ENCODE measurements at regions not wholly inside any gene's neighbourhood (a gene's known extent, or its start where the extent isn't known, plus 50 kb on each side); places are given as distances from the start of the nearest gene placed in this dataset.

DNA sequence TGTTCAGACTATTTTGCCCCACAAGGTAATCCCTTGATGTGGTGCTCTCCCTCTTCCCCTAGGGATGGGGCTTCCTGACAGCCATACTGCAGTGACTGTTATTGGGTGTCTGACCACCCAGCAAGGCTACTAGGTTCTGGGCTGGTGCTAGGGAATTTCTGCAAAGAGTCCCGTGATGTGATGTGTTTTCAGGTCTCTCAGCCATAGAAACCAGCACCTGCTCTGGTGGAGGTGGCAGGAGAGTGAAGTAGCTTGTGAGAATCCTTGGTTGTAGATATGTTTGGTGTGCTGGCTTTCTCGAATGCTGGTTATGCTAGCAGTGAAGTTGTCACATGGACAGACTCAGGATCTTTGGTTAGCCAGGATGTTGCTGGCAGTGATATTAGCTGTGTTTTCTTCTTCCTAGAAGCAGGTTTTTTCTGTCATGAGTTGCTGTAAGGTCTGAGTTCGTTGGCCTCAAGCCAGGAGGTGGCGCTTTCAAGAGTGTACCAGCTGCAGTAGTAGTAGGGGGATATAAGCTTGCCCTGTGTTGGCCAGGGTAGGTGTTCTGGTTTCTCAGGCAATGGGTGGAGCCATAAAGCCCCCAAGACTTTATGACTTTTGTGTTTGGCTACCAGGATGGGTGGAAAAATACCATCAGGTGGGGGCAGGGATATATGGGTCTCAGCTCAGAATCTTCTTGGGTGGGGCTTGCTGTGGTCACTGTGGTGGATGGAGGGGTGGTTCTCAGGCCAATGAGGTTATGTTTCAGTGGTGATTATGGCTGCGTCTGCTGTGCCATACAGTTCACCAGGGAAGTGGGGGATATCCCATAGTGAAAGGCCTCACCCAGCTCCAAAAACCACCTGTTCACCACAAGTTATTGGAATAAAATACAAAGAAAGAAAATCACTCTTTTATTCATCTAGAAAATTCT is 1112.3 kb downstream of the KCNT2 start:
- no peak for DNase-seq

DNA sequence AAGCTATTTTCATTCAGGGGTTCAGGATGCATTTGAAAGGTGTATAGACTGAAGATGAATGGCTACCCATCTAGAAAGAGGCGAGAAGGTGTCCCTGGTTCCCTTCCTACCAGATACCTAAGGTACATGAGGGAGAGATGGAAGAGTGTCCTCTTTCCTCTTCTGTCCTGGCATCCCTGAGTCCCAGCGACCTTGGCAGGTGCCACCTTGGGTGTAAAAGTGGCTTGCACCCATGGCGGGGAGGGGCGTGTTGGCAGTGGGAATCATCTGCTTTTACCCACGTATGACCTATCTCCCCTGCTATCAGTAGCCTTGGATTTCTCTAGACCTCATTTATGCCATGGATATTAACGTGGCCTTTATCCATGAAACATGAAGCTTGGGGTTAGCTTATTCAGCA is 1126.1 kb downstream of the KCNT2 start:
- DNase-seq: no peak

DNA sequence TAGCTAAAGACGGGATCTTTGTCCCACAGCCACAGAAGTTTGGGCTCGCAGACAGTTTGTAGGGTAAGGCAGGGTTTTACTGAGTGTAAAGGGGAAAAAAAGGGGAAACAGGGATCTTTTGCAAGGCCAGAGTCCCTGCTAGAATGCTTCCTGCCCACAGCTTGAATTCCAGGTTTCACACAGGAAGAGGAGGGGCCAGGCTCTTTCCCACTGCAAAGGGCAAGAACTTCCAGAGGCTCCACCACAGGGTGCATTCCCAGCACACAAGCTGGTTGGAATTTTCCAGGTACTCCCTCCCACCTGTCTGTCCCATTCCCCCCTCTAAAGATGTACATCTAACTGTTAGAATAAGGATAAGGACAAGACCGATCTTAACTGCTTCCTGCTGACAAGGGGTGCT is 1126.9 kb downstream of the KCNT2 start:
- no peak for DNase-seq

DNA sequence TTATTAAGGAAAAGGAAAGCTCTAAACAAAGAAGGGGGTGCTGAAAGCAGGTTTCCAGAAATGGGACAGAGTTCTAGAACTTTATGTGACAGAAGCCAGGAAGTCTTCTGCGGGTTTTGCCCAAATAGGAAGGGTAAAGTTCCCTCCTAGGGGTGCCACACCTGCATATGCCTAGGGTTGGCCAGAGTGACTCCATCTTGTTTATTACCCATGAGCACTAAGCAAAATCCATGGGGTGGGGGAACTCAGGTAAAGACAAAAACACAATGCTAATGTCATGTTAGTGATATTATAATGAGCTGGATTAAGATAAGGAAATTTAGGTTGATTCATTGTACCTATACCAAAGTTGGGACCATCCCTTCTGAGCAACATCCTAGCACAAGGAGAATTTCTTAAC is 1132.7 kb downstream of the KCNT2 start:
- DNase-seq: no peak

DNA sequence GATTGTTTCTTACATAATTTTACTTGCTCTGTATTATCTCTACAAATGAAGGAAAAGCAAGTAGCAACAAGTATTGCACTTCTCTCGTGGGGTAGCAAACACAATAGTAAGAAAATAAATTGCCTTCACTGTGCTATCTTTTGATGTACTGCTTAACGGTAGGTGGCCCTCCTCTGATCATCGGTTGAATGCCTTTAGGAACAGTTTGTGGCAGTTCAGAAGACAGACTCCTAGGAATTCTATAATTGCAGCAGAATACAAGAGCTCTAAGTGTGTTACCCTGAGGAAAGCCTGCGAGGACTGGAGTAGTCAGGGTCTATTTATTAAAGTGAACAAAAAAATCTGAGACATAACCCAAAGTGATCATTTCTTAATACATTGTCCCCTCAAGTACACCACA is 1135.9 kb downstream of the KCNT2 start:
- no peak for DNase-seq

DNA sequence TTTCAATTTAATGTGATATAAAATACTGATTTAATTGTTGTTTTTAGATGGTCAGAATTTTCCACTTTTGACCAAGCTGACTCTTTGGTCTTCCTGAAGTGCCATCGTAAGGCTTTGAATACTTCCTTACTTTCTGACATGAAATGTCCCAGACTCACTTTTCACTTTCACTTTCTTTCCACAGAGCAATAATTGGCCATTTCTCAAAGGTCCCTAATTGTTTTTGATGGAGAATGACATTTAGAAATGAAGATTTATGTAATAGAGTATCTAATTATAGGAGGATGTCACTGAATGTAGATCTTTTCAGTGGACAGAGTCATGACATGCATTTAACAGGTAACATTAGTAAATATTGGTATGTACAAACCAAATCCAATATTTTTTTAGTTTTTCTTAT is 1141.6 kb downstream of the KCNT2 start:
- no peak for DNase-seq

DNA sequence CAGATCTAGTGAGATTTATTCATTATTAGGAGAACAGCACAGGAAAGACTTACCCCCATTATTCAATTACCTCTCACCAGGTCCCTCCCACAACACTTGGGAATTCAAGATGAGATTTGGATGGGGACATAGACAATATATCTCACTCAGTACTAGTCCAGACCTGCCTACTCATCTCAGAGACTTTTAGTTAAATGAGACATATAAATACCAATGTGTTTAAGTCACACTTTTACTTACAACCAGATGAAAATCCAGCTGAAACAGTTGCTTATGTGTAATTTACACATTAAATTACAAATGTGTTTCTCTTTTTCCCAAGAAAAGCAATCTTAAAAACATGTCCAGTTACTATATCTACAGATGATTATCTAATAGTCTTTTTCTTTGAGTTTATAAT is 1145.6 kb downstream of the KCNT2 start:
- DNase-seq: no peak

DNA sequence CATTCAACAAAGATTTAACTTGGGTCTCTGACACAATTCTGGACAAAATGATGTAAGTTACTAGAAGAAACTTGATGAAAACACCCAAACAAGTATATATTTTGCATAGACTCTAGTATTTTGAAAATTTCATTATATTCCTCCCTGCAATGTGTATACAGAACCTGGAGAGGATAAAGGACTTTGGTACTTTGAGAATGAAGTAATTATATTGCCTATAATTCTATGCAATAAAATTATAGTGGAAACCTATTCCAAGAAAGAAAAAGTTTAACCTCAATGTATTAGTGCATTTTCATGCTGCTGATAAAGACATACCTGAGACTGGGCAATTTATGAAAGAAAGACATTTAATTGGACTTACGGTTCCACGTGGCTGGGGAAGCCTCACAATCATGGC is 1146.1 kb downstream of the KCNT2 start:
- DNase-seq: no peak

DNA sequence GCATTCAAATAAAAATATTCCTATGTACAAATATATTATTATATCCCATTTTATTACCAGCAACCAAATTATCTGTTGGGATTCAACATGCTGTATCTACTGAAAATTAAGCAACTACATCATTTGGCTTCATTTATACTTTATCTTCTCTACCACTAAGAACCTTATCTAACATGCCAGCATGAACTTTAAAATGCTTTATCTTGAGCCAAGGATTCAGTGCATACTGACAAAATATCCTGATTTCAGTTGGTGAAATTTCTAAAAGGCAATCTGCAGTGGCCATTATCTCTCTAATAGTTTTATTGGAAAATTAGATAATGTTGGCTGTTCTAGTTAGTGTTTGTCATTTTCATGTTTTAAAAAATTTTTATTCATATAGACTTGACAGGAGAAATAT is 1149.9 kb downstream of the KCNT2 start:
- DNase-seq: no peak

DNA sequence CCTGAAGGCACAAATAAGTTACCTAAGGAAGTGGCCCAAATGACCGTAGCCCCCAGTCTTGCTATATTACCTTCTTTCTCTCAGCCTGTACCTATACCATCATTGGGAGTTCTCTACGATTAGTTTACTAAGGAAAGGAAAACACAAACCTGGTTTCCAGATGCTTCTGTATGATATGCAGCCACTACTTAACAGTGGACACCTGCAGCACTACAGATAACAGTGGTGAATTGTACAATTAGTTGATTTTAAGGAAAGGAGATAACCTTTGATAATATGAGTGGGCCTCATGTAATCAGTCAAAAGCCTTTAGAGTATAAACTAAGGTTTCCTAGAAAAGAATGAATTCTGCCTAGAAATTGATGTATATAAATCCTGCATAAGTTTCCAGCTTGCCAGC is 1157.4 kb downstream of the KCNT2 start:
- no peak for DNase-seq

DNA sequence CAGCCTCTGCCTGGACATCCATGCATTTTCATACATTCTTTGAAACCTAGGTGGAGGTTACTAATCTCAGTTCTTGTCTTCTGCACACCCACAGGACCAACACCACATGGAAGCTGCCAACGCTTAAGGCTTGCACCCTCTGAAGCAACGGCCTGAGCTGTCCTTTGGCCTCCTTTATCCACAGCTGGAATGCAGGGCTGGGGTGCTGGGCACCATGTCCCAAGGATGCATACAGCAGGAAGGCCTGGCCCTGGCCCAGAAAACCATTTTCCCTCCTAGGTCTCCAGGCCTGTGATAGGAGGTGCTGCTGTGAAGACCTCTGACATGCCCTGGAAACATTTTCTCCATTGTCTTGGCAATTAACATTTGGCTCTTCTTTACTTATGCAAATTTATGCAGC is 1168.6 kb downstream of the KCNT2 start:
- no peak for DNase-seq

DNA sequence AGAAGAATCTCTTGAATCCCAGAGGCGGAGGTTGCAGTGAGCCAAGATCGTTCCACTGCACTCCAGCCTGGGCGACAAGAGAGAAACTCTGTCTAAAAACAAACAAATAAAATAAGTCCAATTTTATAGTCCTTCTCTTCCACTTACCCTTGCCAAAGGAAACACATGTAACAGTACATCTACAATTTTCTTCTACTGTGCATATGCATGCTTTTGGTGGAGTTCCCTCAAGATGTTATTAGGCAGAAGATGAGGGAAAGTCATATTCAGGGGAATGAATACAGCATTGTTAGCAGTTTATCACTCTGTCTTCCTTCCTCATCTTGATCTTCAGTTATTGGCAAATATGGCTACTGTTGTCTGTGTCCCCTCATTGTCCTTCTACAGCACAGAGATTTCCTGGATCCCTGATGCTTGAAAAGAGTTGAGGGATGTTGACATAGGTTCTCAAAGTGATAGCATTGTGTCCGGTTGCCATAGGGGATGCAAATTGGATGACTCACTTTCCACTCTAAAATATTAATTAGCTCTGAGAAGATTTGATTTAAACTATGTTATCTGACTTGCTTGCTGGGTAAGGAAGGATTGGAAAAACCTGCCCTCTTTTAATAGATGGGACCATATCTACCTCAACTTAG is 1173.6 kb downstream of the KCNT2 start:
- no peak for DNase-seq

DNA sequence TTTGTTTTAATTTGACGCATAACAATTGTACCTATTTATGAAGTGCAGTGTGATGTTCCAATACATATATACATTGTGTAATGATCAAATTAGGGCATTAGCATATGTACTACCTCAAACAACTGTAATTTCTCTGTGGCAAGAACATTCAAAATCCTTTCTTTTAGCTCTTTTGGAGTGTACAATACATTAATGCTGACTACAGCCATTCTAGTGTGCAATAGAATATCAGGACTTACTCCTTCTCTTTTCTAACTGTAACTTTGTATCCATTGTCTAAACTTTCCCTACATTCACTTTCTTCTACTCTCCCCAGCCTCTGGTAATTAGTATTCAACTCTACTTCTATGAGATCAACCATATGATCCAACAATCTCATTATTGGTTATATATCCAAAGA is 1177.4 kb downstream of the KCNT2 start:
- DNase-seq: no peak

DNA sequence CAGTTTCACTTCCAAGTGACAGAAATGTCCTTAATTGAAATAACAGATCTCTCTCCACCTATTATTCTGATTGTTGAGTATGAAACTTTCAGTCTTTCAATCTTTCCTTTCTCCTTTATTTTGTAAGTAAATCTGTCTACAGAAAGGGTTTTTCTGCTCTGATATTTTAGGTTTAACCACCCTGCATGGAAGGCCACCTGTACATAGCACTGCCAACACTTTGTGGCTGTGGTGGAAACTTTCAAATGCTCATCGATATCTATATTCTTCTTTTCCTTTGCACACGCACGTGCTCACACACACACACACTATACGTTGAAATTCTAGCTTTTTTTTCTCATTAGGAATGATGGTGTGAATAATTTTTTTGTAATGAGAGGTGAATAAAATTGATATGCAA is 1179.3 kb downstream of the KCNT2 start:
- no peak for DNase-seq

DNA sequence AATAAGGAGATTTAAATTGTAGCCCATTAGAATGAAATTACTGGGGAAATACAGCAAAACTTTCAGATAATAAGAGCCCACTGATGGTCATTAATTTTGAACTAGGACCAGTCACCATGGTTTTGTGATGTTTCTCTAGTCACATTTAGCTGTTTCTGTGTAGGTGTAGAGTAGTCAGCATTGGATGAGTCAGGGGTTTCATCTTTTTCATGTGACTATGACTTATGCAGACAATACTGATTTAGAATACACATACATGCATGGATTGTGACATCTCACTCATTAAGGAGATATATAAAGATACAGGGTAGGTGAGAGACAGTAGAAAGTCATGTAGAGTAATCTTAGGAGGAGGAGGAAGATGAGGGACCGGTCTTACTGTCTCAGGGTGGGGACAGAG is 1192.7 kb downstream of the KCNT2 start:
- DNase-seq: no peak

DNA sequence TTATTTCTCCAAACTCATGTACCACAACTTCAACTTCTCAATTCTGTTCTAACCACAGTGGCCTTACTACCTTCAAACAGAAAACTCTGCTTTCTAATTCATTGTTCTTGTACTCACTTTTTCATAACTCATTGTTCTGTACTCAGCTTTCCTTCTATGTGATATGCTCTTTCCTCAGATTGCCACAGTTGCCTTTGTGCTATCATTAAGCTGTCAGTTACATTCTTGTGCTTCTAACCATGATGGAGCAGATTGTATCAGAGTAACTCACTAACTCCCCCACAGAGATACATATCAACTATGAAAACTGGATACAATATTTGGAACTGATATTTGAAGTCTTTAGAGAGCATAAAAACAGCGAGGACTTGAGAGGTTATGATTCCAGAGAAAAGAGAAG is 1213.7 kb downstream of the KCNT2 start:
- no peak for DNase-seq

DNA sequence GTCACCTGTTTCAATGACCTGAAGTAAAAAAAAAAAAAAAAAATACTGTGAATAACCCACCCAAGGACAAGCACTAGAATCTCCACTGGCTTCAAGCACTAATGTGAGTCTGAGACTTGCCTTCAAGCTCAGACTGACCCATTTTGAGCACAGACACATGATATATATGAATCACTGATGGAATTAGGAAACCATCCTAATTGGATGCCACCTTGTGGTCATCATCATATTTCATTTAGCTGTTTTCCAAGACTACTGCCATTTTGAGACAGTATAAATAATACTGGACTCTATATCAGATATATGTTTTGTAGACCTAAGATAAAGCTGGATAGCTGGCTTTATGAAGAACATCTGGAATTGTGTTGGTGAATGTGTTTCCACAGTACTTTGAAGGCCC is 1232.0 kb downstream of the KCNT2 start:
- DNase-seq: no peak

DNA sequence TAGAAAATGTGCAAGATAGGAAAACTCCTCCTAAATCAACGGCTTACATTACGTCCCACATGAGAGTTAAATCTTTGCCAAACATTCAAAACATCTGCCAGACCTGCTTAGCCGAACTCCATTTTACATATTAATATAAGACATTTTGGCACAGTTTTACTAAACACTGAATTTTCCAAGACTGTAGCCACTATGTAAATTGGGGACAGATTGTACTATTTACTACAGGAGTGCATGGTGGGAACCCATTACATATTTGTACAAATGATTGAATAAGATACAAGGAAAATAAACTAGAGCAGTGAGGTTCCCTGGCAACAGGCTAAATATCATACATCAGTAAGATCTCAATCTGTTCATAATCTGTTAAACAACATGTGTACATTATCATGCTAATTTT is 1234.4 kb downstream of the KCNT2 start:
- DNase-seq: no peak

DNA sequence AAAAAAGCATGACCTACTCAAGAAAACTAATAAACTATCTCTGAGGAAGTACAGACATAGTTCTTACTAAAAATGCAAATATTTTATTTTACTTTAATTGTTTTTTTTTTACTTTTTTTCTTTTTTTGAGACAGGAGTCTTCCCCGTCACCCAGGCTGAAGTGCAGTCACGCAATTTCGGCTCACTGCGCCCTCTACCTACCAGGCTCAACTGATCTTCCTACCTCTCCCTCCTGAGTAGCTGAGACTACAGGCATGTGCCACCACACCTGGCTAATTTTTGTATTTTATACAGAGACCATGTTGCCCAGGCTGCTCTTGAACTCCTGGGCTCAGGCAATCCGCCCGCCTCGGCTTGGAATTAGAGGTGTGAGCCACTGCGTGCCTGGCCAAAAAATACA is 1263.1 kb downstream of the KCNT2 start:
- DNase-seq: no peak

DNA sequence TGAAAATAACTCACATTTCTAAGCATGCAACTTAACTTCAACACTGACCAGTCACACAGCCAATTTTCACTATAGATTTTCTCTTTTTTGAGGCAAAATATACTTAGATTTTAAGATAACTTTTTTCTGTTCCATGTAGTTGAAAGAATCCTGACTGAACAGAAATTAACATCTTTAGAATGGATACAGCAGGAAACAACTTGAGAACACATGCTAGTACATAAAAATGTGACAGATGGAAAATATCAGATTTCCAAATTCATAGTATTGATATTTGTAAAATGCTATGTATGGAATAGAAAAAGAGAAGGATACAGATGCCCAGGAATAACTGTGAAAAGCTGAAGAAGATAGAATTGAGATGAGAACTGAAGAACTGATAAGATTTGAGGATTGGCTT is 1270.6 kb downstream of the KCNT2 start:
- no peak for DNase-seq

DNA sequence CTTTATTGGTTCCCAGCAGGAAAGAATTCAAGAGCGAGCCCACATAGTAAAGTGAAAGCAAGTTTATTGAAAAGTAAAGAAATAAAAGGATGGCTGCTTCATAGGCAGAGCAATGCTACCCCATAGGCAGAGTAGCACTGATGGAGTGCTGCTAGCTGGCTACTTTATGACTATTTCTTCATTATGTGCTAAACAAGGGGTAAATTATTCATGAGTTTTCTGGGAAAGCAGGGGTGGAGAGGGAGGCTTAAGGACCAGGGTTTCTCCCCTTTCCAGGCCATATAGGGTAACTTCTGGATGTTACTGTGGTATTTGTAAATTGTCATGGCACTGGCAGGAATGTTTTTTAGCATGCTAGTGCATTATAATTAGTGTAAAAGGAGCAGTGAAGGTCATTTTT is 1271.4 kb downstream of the KCNT2 start:
- DNase-seq: no peak

DNA sequence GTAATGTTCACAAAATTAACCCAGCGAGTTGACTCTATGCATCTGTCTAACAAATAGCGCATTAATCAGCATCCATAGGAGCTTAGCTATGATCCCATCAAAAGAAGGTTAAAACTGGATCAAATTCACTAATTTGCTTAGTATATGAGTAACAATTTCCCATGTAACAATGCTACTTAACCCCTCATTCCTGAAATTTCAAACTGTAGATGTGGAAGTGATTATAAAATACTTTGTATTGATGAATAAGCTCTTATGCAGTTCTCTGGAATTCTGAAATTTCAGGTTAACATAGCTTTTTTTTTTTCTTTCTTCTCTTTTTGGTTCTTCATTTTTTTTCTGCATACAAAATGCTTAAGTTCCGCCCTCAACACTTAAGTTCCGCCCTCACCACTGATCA is 1272.7 kb downstream of the KCNT2 start:
- DNase-seq: no peak

DNA sequence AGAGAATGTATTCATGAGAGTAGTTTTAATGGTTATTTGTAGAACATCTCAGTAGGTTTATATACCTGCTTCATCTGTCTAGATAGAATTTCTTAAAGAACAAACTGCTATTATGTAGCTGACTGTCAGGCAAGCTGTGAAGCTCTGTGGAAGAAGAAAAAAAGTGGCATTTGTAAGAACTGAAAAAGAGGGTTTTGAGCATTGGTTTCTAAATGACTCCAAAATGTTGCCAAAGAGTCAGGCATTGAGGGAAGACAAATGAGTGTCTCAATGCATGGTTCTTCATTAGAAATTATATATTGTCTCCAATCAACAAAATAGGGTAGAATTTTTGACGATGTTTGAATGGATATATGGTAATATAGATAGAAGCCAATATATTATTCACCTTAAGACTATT is 1276.1 kb downstream of the KCNT2 start:
- no peak for DNase-seq

DNA sequence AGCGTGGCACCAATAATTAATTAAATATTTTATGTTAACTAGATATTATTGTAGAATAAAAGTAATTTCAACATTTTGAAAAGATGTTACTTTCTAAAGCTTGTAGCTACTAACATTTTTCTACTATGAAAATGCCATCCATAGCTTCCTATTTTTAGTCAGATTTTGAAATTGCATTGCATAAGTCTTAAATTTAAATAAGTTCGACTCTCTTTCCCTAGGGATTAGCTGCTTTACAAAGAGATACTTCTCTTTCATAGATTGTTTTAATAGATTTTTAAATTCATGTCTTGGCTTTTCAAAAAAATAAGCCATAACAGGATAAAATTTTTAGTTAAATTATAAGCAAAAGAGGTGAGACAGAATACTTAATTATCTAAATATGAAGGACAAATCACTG is 1279.6 kb downstream of the KCNT2 start:
- DNase-seq: no peak

DNA sequence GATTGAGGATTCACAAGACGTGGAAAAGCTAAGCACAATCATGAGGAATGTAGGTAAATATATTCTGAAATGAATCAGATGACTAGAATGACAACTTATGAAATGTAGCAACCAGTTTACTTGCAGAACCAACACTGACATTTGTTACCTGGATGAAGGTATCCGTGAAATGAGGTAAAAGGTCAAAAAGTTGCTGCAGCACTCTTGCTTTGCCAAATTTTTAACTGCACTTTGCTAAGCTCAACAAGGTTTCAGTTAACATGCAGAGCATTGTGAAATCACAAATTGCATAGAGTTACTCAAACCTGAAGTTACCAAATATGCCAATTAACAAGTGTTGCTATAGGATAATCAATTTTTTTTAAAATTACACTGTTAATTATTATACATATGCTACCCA is 1280.1 kb downstream of the KCNT2 start:
- no peak for DNase-seq
